ENCODE measurements at regions not wholly inside any gene's neighbourhood (a gene's known extent, or its start where the extent isn't known, plus 50 kb on each side); places are given as distances from the start of the nearest gene placed in this dataset.
A peak's percentile ranks its signal among the peaks of the same experiment; 100 is the strongest.

DNA sequence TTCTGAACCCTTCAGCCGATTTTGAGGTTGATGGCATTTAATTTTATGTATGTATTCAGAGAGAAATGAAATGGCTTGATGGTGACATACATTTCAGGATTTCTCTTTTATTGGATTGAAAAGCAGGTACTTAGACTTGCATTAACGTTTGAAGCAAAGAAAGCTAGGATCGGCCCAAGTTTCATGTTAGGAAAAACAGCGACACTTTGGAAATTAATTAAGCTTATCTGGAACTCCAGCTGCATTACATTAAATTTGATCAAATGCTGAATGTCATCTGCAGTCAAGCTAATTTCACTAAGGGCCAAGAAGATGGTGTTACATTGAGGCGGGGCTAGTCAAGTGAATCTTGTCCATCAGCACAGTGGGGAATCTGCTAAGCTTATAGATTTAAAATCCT lies 441.8 kb downstream of the IRS1 start:
- no peak overlapping the region for H3K27ac ChIP-seq
- WGBS (ENCODE audit: low lambda C conversion rate, missing lambda C conversion rate): 91% methylated on average over 5 of the region's 5 CpGs
- no peaks in the 10 kb centered on the region for H3K9me3 ChIP-seq (ENCODE audit: low read depth)
- no peak overlapping the region for H2AFZ ChIP-seq
- DNase-seq (ENCODE audit: low spot score): no peak
- H3K4me2 ChIP-seq: no peak overlapping the region
- H3K4me1 ChIP-seq (ENCODE audit: insufficient read depth): no peaks in the 10 kb centered on the region
- no peaks in the 10 kb centered on the region for H4K20me1 ChIP-seq (ENCODE audit: insufficient read depth, poor library complexity, severe bottlenecking)
- no peaks in the 10 kb centered on the region for H3K36me3 ChIP-seq (replicated peaks; ENCODE audit: insufficient read depth, low read depth)
- no peaks in the 10 kb centered on the region for H3K79me2 ChIP-seq
- TF ChIP-seq CTCF (IDR thresholded peaks at IDR 0.05; ENCODE audit: poor library complexity) (no peak), EZH2 (IDR thresholded peaks at IDR 0.05; ENCODE audit: borderline replicate concordance) (no peak), EZH2phosphoT487 (IDR thresholded peaks at IDR 0.05; ENCODE audit: low read depth, severe bottlenecking, unreplicated experiment) (no peak)
- H3K9me2 ChIP-seq (replicated peaks; ENCODE audit: insufficient read depth): no peaks in the 10 kb centered on the region
- H3K4me3 ChIP-seq: no peak overlapping the region
- no peaks in the 10 kb centered on the region for H3K27me3 ChIP-seq

GRCh38 chr2:226355600-226355999 lies 444.0 kb downstream of the IRS1 start:
- Histone ChIP-seq H3K4me3 (no peak overlapping the region), H3K36me3 (replicated peaks; ENCODE audit: insufficient read depth, low read depth) (no peaks in the 10 kb centered on the region), H3K9me3 (ENCODE audit: low read depth) (no peaks in the 10 kb centered on the region), H3K4me1 (ENCODE audit: insufficient read depth) (no peaks in the 10 kb centered on the region), H3K27me3 (no peaks in the 10 kb centered on the region), H3K27ac (no peak overlapping the region), H2AFZ (no peak overlapping the region), H3K79me2 (no peaks in the 10 kb centered on the region), H3K4me2 (no peak overlapping the region), H4K20me1 (ENCODE audit: insufficient read depth, poor library complexity, severe bottlenecking) (no peaks in the 10 kb centered on the region), H3K9me2 (replicated peaks; ENCODE audit: insufficient read depth) (no peaks in the 10 kb centered on the region)
- DNase-seq (ENCODE audit: low spot score): no peak
- TF ChIP-seq EZH2phosphoT487 (IDR thresholded peaks at IDR 0.05; ENCODE audit: low read depth, severe bottlenecking, unreplicated experiment) (no peak), EZH2 (IDR thresholded peaks at IDR 0.05; ENCODE audit: borderline replicate concordance) (no peak), CTCF (IDR thresholded peaks at IDR 0.05; ENCODE audit: poor library complexity) (no peak)

GRCh38 chr2:226354434-226354833 lies 445.2 kb downstream of the IRS1 start:
- Histone ChIP-seq H3K27ac (no peak overlapping the region), H3K79me2 (no peaks in the 10 kb centered on the region), H2AFZ (no peak overlapping the region), H3K36me3 (replicated peaks; ENCODE audit: insufficient read depth, low read depth) (no peaks in the 10 kb centered on the region), H3K4me2 (no peak overlapping the region), H4K20me1 (ENCODE audit: insufficient read depth, poor library complexity, severe bottlenecking) (no peaks in the 10 kb centered on the region), H3K4me1 (ENCODE audit: insufficient read depth) (no peaks in the 10 kb centered on the region), H3K4me3 (no peak overlapping the region), H3K9me2 (replicated peaks; ENCODE audit: insufficient read depth) (no peaks in the 10 kb centered on the region), H3K27me3 (no peaks in the 10 kb centered on the region), H3K9me3 (ENCODE audit: low read depth) (no peaks in the 10 kb centered on the region)
- TF ChIP-seq EZH2 (IDR thresholded peaks at IDR 0.05; ENCODE audit: borderline replicate concordance) (no peak), EZH2phosphoT487 (IDR thresholded peaks at IDR 0.05; ENCODE audit: low read depth, severe bottlenecking, unreplicated experiment) (no peak), CTCF (IDR thresholded peaks at IDR 0.05; ENCODE audit: poor library complexity) (no peak)
- peak; percentile 9 for DNase-seq (ENCODE audit: low spot score)

- Histone ChIP-seq H2AFZ (no peak overlapping the region), H3K9me3 (ENCODE audit: low read depth) (no peaks in the 10 kb centered on the region), H3K79me2 (no peaks in the 10 kb centered on the region), H3K4me1 (ENCODE audit: insufficient read depth) (no peaks in the 10 kb centered on the region), H3K36me3 (replicated peaks; ENCODE audit: insufficient read depth, low read depth) (no peaks in the 10 kb centered on the region), H3K4me3 (no peak overlapping the region), H3K27me3 (no peaks in the 10 kb centered on the region), H3K27ac (no peak overlapping the region), H3K4me2 (no peak overlapping the region), H3K9me2 (replicated peaks; ENCODE audit: insufficient read depth) (no peaks in the 10 kb centered on the region), H4K20me1 (ENCODE audit: insufficient read depth, poor library complexity, severe bottlenecking) (no peaks in the 10 kb centered on the region)
- DNase-seq (ENCODE audit: low spot score): no peak
- 96% methylated on average over 6 of the region's 6 CpGs for WGBS (ENCODE audit: low lambda C conversion rate, missing lambda C conversion rate)
- TF ChIP-seq EZH2 (IDR thresholded peaks at IDR 0.05; ENCODE audit: borderline replicate concordance): no peak
- no peak for TF ChIP-seq EZH2phosphoT487 (IDR thresholded peaks at IDR 0.05; ENCODE audit: low read depth, severe bottlenecking, unreplicated experiment)
- no peak for TF ChIP-seq CTCF (IDR thresholded peaks at IDR 0.05; ENCODE audit: poor library complexity)
These were observed 446.6 kb downstream of the IRS1 start for GRCh38 chr2:226352941-226353560.

Data from hepatocyte (in vitro differentiated cells).